Activated CD8-positive, alpha-beta T cell treated with anti-CD3 and anti-CD28 coated beads for 36 hours (primary cell): ENCODE measurements at regions not wholly inside any gene's neighbourhood (a gene's known extent, or its start where the extent isn't known, plus 50 kb on each side); places are given as distances from the start of the nearest gene placed in this dataset.

Experiments used
- ATAC-seq: fragments of 200-7000 bp; cut with Tn5 transposase; one replicate; pipeline ENCODE4 v1.10.0; 2021; ENCODE audit warnings: mild to moderate bottlenecking, moderate library complexity
- CTCF ChIA-PET: fragments of 350-600 bp; sonication (Branson Sonifier 250); formaldehyde crosslinking; loops from one replicate; lab custom pipeline; 2021; ENCODE audit warnings: antibody characterized with exemption; lab: Charles Lee
- POLR2A ChIA-PET: fragments of 350-600 bp; sonication (Branson Sonifier 250); formaldehyde crosslinking; loops from one replicate; lab custom pipeline; 2021; ENCODE audit warnings: antibody characterized with exemption; lab: Charles Lee
- DNase-seq: peaks from one replicate; pipeline ENCODE4 v3.0.0-alpha.2; 2020
- H3K27ac Mint-ChIP-seq: one replicate; pipeline ENCODE4 v1.8.0; 2021; ENCODE audit warnings: mild to moderate bottlenecking, mixed read lengths
- H3K27me3 Mint-ChIP-seq: one replicate; pipeline ENCODE4 v1.8.0; 2021; ENCODE audit warnings: mixed read lengths
- H3K36me3 Mint-ChIP-seq: one replicate; pipeline ENCODE4 v1.8.0; 2021; ENCODE audit warnings: low read depth, mixed read lengths
- H3K4me1 Mint-ChIP-seq: one replicate; pipeline ENCODE4 v1.8.0; 2021; ENCODE audit warnings: low read depth, mixed read lengths
- H3K4me3 Mint-ChIP-seq: one replicate; pipeline ENCODE4 v1.8.0; 2021; ENCODE audit warnings: mild to moderate bottlenecking, moderate library complexity, mixed read lengths
- H3K9me3 Mint-ChIP-seq: one replicate; pipeline ENCODE4 v1.8.0; 2021; ENCODE audit warnings: mixed read lengths
- intact Hi-C: fragments of 100-400 bp; cut with micrococcal nuclease; formaldehyde crosslinking; loops from one replicate; pipeline ENCODE4 v1.10.0; 2022
- TF ChIP-seq, protein P1 (sequence below): fragments of 200-600 bp; IDR thresholded peaks from one replicate; pipeline ENCODE4 v1.8.0; 2022; ENCODE audit warnings: antibody characterized with exemption, mild to moderate bottlenecking

DNA sequence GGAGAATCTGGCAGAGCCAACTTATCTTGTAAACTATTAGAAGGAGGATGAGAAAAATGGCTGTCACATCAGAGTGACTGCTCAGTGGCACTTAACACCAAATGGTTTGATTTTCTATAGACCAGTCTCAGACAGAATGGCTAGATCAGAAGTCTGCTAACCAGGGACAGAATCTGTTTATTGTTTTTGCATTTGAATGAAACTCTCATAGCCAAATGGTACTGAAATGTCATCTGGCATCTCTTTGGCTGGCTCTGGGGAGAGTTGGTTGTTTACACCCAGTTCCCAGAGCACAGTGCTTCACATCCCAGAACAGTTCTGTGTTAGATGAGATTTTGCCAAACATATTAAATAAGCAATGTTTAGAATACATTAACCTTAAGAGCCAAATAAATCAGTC is 106.6 kb upstream of the HMHB1 start:
- no peak overlapping the region for H3K27ac Mint-ChIP-seq
- no peak overlapping the region for H3K4me3 Mint-ChIP-seq
- POLR2A ChIA-PET = no interaction called here
- CTCF ChIA-PET = no interaction called here
- peaks cover 2% of the 10 kb centered on the region for H3K27me3 Mint-ChIP-seq
- ATAC-seq = no peak
- H3K9me3 Mint-ChIP-seq = no peaks in the 10 kb centered on the region
- intact Hi-C loops = no loop called here
- TF ChIP-seq, protein P1, sequence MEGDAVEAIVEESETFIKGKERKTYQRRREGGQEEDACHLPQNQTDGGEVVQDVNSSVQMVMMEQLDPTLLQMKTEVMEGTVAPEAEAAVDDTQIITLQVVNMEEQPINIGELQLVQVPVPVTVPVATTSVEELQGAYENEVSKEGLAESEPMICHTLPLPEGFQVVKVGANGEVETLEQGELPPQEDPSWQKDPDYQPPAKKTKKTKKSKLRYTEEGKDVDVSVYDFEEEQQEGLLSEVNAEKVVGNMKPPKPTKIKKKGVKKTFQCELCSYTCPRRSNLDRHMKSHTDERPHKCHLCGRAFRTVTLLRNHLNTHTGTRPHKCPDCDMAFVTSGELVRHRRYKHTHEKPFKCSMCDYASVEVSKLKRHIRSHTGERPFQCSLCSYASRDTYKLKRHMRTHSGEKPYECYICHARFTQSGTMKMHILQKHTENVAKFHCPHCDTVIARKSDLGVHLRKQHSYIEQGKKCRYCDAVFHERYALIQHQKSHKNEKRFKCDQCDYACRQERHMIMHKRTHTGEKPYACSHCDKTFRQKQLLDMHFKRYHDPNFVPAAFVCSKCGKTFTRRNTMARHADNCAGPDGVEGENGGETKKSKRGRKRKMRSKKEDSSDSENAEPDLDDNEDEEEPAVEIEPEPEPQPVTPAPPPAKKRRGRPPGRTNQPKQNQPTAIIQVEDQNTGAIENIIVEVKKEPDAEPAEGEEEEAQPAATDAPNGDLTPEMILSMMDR = no peak
- H3K36me3 Mint-ChIP-seq = no peaks in the 10 kb centered on the region
- no peaks in the 10 kb centered on the region for H3K4me1 Mint-ChIP-seq
- no peak for DNase-seq

DNA sequence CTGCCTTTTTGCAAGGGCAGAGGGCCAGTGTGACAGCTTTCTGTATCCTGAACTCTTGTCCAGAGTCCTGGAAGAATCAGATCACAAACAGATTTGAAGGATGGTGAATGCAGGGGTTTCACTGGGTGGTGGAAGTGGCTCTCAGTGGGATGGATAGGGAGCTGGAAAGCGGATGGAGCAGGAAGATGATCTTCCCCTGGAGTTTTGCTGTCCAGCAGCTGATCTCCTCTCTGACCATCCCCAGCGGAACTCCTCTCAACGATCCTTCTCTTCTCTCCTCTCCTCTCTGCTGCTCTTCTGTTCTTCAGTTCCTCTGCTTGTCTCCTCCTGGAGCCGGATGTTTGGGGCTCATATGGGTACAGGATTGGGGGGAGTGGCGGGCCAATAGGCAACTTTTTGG is 108.3 kb upstream of the HMHB1 start:
- H3K4me1 Mint-ChIP-seq = peaks cover 9% of the 10 kb centered on the region
- intact Hi-C loops = no loop called here
- TF ChIP-seq, protein P1 = no peak
- H3K36me3 Mint-ChIP-seq = no peaks in the 10 kb centered on the region
- H3K27me3 Mint-ChIP-seq = peaks cover 2% of the 10 kb centered on the region
- ChIA-PET POLR2A (no interaction called here), CTCF (no interaction called here)
- H3K4me3 Mint-ChIP-seq = no peak overlapping the region
- no peak overlapping the region for H3K27ac Mint-ChIP-seq
- ATAC-seq (no peak), DNase-seq (no peak)
- H3K9me3 Mint-ChIP-seq = no peaks in the 10 kb centered on the region

DNA sequence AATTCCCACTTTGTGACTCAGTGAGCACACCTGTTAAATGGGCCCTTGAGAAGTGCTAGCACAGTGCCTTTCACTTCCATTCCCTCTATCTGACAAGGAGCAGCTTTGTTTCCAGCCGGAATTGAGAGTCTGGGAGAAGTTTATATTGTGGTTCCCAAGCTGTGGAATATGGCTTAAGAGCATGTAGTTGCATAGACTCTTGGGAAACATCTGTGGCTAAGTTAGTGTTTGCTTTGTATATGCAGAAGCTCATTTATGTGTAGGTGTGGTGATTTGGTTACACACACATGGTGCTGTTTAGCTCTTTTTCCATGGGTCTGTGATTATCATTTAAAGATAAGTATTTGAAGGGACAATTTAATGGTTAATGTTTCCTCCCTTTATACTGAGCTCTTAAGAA is 110.5 kb upstream of the HMHB1 start:
- no peak for DNase-seq
- intact Hi-C loops = no loop called here
- POLR2A ChIA-PET = interaction anchor here (0.9 kb wide), 1 partner anchor 28 kb away, joined by 3 read pairs; no protein-coding TSS in a partner anchor
- no peaks in the 10 kb centered on the region for H3K36me3 Mint-ChIP-seq
- no peaks in the 10 kb centered on the region for H3K9me3 Mint-ChIP-seq
- H3K4me3 Mint-ChIP-seq = no peak overlapping the region
- ATAC-seq = no peak
- TF ChIP-seq, protein P1 = no peak
- H3K27me3 Mint-ChIP-seq = no peaks in the 10 kb centered on the region
- H3K4me1 Mint-ChIP-seq = peaks cover 21% of the 10 kb centered on the region
- CTCF ChIA-PET = no interaction called here
- no peak overlapping the region for H3K27ac Mint-ChIP-seq

GRCh38 chr5:143700994-143701393 is 111.0 kb upstream of the HMHB1 start:
- peaks cover 21% of the 10 kb centered on the region for H3K4me1 Mint-ChIP-seq
- TF ChIP-seq, protein P1 = no peak
- ATAC-seq = no peak
- no peak overlapping the region for H3K4me3 Mint-ChIP-seq
- intact Hi-C loops = no loop called here
- CTCF ChIA-PET = no interaction called here
- H3K27me3 Mint-ChIP-seq = no peaks in the 10 kb centered on the region
- no peak overlapping the region for H3K27ac Mint-ChIP-seq
- POLR2A ChIA-PET = no interaction called here
- no peaks in the 10 kb centered on the region for H3K36me3 Mint-ChIP-seq
- no peak for DNase-seq
- H3K9me3 Mint-ChIP-seq = no peaks in the 10 kb centered on the region

DNA sequence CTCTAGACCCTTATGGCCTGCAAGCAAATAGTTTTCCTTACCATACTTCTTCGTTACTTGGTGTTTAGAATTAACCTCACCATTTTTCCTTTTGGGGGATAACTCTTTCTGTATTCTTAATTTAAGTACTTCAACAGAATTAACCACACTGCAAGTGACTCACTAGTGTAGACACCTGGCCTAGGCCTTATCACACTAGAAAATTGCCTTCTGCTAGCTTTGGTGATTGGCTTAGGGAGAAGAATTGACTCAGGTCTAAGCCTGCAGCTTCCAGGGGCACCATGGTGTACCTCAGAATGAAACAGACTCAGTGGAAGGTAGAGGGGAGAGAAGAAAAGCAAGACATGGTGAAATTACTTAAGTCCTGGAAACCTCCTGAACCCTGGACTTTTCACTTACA is 112.8 kb upstream of the HMHB1 start:
- H3K9me3 Mint-ChIP-seq = no peaks in the 10 kb centered on the region
- TF ChIP-seq, protein P1 = no peak
- ChIA-PET POLR2A (no interaction called here), CTCF (no interaction called here)
- H3K4me1 Mint-ChIP-seq = peaks cover 36% of the 10 kb centered on the region
- DNase-seq = peak; percentile 42
- ATAC-seq = peak; percentile 89
- H3K27ac Mint-ChIP-seq = no peak overlapping the region
- intact Hi-C loops = loop anchor here (10.0 kb wide), 3 partner anchors 94 to 694 kb away; no protein-coding TSS in a partner anchor
- no peaks in the 10 kb centered on the region for H3K27me3 Mint-ChIP-seq
- H3K4me3 Mint-ChIP-seq = no peak overlapping the region
- H3K36me3 Mint-ChIP-seq = no peaks in the 10 kb centered on the region
